Uterus (tissue), 2 donors: ENCODE measurements at regions not wholly inside any gene's neighbourhood (a gene's known extent, or its start where the extent isn't known, plus 50 kb on each side); places are given as distances from the start of the nearest gene placed in this dataset.

Experiments
- POLR2A ChIP-seq, 2 donors: fragments of 450-650 bp; IDR thresholded peaks; one replicate each; pipeline ENCODE4 v1.6.1; 2016; ENCODE audit warnings: antibody characterized with exemption in 2 of 2, mild to moderate bottlenecking in 1 of 2, moderate library complexity in 1 of 2
- TF ChIP-seq, protein P1 (sequence below), 4 experiments: fragments of 200-600 bp in 2 of 4; fragments of 450-650 bp in 2 of 4; sonication (generic) in 2 of 4; IDR thresholded peaks; one replicate each; pipeline ENCODE4 v1.5.1; 2016 to 2019; ENCODE audit warnings: antibody characterized with exemption in 4 of 4, mild to moderate bottlenecking in 2 of 4, moderate library complexity in 1 of 4

DNA sequence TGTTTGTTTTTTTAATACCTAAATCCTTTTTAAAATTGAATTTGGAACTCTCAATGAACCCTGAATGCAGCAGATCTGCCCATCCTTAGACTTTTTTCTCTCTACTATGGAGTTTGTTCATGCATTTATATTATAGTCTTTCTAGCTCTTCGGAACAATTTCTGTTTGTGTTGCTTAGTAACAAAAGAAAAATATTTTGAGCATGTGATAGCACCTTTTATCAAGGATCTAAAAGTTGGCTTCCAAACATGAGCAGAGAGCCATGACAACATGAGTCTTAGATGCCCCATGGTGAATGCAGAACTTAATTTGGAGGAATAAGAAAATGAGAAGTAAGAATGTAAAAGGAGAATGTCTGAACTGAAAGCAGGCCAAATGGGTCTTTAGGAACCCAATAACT is 133.7 kb downstream of the EDN1 start:
- TF ChIP-seq POLR2A (IDR thresholded peaks at IDR 0.05) = no peak
- TF ChIP-seq, protein P1, sequence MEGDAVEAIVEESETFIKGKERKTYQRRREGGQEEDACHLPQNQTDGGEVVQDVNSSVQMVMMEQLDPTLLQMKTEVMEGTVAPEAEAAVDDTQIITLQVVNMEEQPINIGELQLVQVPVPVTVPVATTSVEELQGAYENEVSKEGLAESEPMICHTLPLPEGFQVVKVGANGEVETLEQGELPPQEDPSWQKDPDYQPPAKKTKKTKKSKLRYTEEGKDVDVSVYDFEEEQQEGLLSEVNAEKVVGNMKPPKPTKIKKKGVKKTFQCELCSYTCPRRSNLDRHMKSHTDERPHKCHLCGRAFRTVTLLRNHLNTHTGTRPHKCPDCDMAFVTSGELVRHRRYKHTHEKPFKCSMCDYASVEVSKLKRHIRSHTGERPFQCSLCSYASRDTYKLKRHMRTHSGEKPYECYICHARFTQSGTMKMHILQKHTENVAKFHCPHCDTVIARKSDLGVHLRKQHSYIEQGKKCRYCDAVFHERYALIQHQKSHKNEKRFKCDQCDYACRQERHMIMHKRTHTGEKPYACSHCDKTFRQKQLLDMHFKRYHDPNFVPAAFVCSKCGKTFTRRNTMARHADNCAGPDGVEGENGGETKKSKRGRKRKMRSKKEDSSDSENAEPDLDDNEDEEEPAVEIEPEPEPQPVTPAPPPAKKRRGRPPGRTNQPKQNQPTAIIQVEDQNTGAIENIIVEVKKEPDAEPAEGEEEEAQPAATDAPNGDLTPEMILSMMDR (IDR thresholded peaks at IDR 0.05) = no peak
